Liver (tissue), 7 donors: ENCODE measurements at regions not wholly inside any gene's neighbourhood (a gene's known extent, or its start where the extent isn't known, plus 50 kb on each side); places are given as distances from the start of the nearest gene placed in this dataset.

Source experiments
- DNase-seq: peaks from one replicate; pipeline ENCODE4 v3.0.0-alpha.2; 2017; ENCODE audit warnings: low spot score
- H3K27ac ChIP-seq, 2 donors: one replicate each; pipeline ENCODE4 v1.7.0; 2013; ENCODE audit warnings: inconsistent platforms in 2 of 2, low read length in 2 of 2, control low read depth in 1 of 2, low read depth in 1 of 2, mild to moderate bottlenecking in 1 of 2
- H3K27me3 ChIP-seq, 4 donors: one replicate each; pipeline versions ENCODE4 v1.6.1 to v1.7.0; 2013; ENCODE audit warnings: low read length in 3 of 4, inconsistent platforms in 1 of 4, mild to moderate bottlenecking in 1 of 4, moderate library complexity in 1 of 4; ENCODE audit not compliant: control insufficient read depth in 4 of 4, insufficient read depth in 4 of 4
- H3K36me3 ChIP-seq, 4 donors: one replicate each; pipeline versions ENCODE4 v1.6.1 to v1.7.0; 2013; ENCODE audit warnings: low read length in 3 of 4, mild to moderate bottlenecking in 3 of 4, low read depth in 1 of 4, moderate library complexity in 1 of 4; ENCODE audit not compliant: control insufficient read depth in 4 of 4, insufficient read depth in 3 of 4
- H3K4me1 ChIP-seq, 4 donors: one replicate each; pipeline versions ENCODE4 v1.6.1 to v1.7.0; 2013; ENCODE audit warnings: low read length in 3 of 4, mild to moderate bottlenecking in 3 of 4, moderate library complexity in 1 of 4; ENCODE audit not compliant: control insufficient read depth in 4 of 4, insufficient read depth in 4 of 4
- H3K4me3 ChIP-seq, 3 donors: one replicate each; pipeline versions ENCODE4 v1.6.1 to v1.7.0; 2013; ENCODE audit warnings: low read length in 3 of 3, control low read depth in 1 of 3, low read depth in 1 of 3, mild to moderate bottlenecking in 1 of 3
- H3K9ac ChIP-seq, 2 donors: one replicate each; pipeline ENCODE4 v1.7.0; 2013; ENCODE audit warnings: low read length in 2 of 2, mild to moderate bottlenecking in 2 of 2, moderate library complexity in 2 of 2, control low read depth in 1 of 2, low read depth in 1 of 2
- H3K9me3 ChIP-seq, 4 donors: one replicate each; pipeline versions ENCODE4 v1.6.1 to v1.7.0; 2013; ENCODE audit warnings: low read length in 3 of 4; ENCODE audit not compliant: control insufficient read depth in 4 of 4
- EGR1 ChIP-seq, 2 donors: IDR thresholded peaks; 2 replicates each; pipeline ENCODE4 v1.6.1; 2016 to 2018; ENCODE audit warnings: antibody characterized with exemption in 2 of 2, low read depth in 2 of 2
- FOXA1 ChIP-seq: IDR thresholded peaks from 2 replicates; pipeline ENCODE4 v1.6.1; 2016; ENCODE audit warnings: antibody characterized with exemption
- GABPA ChIP-seq, 2 donors: IDR thresholded peaks in 1 of 2; conservative IDR thresholded peaks in 1 of 2; 2 replicates each; pipeline ENCODE4 v1.6.1; 2016; ENCODE audit warnings: antibody characterized with exemption in 2 of 2, mild to moderate bottlenecking in 1 of 2, moderate library complexity in 1 of 2
- NR2F2 ChIP-seq: IDR thresholded peaks from 2 replicates; pipeline ENCODE4 v1.6.1; 2016; ENCODE audit warnings: antibody characterized with exemption
- SP1 ChIP-seq: IDR thresholded peaks from 2 replicates; pipeline ENCODE4 v1.6.1; 2018; ENCODE audit warnings: antibody characterized with exemption, mild to moderate bottlenecking
- WGBS: extraction: QIAGEN DNeasy Blood & Tissue Kit; methylation state at CpG from one replicate; pipeline ENCODE4 v1.1.7; 2013; 5-methylcytosine and 5-hydroxymethylcytosine counted together
- donor health status: healthy.
- donor health status: healthy.
- donor health status: healthy.
- donor health status: healthy.

- no peak for DNase-seq
- Histone ChIP-seq H3K36me3 (no peaks in the 10 kb centered on the region), H3K4me1 (peaks cover 0 to 7% (median 2%) of the 10 kb centered on the region in 4 donors), H3K9me3 (no peaks in the 10 kb centered on the region), H3K4me3 (no peak overlapping the region), H3K27ac (no peak overlapping the region), H3K27me3 (no peaks in the 10 kb centered on the region), H3K9ac (no peak overlapping the region)
- TF ChIP-seq SP1 (no peak), EGR1 (IDR thresholded peaks at IDR 0.05; ENCODE audit: low read depth in 2 of 2) (no peak), FOXA1 (no peak), NR2F2 (no peak), GABPA (IDR thresholded peaks at IDR 0.05 in 1 of 2, conservative IDR thresholded peaks at IDR 0.05 in 1 of 2) (no peak)
- 60% methylated on average over 2 of the region's 2 CpGs for WGBS
These were observed 52.1 kb upstream of the MYRIP start for GRCh38 chr3:39757307-39757706.
